SW480 (cell line): ENCODE measurements at regions not wholly inside any gene's neighbourhood (a gene's known extent, or its start where the extent isn't known, plus 50 kb on each side); places are given as distances from the start of the nearest gene placed in this dataset.
A peak's percentile ranks its signal among the peaks of the same experiment; 100 is the strongest.
"Not testable (repeated sequence)": the region's sequence is repeated elsewhere in the genome, so short reads cannot be mapped to it uniquely, and the experiment has no call there.

ENCODE experiments used
- DNase-seq: peaks from one replicate; pipeline ENCODE4 v3.0.0-alpha.2; 2016; ENCODE audit warnings: low spot score

DNA sequence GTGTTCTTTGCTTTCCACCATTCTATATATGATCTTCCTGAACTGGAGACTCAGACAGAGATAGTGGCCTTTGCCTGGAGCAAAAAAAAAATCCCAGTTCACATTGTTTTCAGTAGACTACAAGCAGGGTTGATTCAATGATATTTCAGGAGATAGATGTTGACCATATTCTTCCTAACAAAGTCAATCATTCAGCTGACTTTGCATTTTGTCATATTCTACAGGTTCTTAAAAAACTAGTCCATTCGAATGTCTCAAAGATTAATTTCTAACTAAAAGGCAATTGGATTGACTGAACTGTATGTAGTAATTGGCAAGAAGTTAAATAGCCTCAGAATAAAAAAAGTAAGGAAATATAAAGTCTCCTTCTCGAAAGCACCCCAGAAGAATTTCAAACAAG lies 479.5 kb downstream of the NKX6-1 start:
- DNase-seq = no peak

- no peak for DNase-seq
These were observed 467.1 kb downstream of the GPAT3 start for GRCh38 chr4:84003046-84003445.

- DNase-seq = no peak
These were observed 466.1 kb downstream of the GPAT3 start for GRCh38 chr4:84001876-84002569.

GRCh38 chr4:83996254-83996653 lies 460.3 kb downstream of the GPAT3 start:
- no peak for DNase-seq

DNA sequence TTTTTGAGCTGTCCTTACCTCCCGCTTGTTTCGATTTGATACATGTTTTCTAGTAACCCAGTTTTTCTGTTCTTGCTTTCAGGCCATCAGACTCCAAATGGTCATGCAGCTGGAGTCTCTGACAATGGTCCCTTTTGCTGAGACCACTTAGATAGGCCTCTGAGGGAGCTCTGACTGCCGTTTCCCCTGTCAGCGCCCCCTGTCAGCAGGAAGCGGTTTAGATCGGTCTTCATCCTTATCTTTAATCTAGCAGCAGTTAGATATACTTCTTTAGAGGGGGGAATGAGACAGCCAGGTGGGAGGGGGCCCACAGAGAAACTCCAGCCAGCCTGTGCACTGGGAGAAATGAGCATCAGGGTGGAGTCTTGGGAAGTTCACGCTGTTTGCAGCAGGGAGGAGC lies 457.9 kb downstream of the GPAT3 start:
- no peak for DNase-seq

- DNase-seq = no peak
These were observed 453.9 kb downstream of the GPAT3 start for GRCh38 chr4:83989835-83990234.

DNA sequence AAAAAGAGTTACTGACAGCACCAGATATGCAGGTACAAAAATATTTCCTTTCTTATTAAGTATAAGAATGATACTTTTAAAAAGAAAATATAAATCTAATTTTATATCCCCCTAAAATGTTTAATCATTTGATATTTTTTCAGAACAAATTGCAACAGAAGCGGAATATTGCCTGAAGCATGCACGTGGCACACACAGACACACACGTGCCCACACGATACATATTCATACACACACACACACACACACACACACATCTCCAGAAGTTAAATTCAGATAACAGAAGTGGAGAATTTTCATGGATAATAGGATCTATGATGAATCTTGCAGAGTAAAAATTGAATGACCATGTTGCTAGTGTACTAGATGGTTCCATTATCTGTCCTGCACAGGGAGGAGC lies 445.2 kb downstream of the GPAT3 start:
- no peak for DNase-seq

GRCh38 chr4:83979773-83980172 lies 443.9 kb downstream of the GPAT3 start:
- no peak for DNase-seq

GRCh38 chr4:83974111-83974780 lies 438.3 kb downstream of the GPAT3 start:
- DNase-seq = no peak

DNA sequence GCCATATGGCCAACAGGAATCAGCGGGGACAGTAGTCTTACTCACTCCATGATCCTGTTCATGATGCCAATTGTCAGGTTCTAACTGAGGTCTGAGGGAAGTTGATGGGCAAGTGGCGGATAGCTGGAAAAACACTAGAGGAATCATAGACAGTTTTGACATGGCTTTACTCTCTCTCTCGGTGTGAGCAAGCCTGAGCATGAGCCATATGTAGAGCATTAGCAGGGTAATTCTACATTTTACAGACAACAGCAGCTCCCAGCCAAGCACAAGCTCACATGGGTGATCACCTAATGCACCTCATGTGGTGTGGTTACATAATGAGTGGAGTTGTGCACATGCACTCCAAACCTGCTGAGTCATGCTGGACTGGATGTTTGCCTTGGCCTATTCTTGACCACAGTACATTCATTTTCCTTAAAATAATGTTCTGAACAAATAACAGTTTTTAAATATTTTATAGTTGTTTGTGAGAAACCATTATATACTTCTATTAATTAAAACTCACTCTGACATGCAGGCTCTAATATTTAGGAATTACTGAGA lies 429.2 kb downstream of the GPAT3 start:
- no peak for DNase-seq

DNA sequence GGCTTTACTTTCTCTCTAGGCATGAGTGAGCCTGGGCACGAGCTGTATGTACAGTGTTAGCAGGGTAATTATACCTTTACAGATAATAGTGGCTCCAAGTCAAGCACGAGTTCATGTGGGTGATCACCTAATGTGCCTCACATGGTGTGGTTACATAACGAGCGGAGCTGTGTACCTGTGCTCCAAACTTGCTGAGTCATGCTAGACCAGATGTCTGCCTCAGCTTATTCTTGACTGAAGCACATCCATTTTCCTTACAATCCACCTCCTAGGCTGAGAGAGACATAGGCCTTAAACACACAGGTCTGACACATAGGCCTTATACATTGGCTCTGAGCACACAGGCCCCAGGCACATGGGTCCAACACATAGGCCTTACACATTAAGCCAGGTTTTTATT lies 426.6 kb downstream of the GPAT3 start:
- no peak for DNase-seq

DNA sequence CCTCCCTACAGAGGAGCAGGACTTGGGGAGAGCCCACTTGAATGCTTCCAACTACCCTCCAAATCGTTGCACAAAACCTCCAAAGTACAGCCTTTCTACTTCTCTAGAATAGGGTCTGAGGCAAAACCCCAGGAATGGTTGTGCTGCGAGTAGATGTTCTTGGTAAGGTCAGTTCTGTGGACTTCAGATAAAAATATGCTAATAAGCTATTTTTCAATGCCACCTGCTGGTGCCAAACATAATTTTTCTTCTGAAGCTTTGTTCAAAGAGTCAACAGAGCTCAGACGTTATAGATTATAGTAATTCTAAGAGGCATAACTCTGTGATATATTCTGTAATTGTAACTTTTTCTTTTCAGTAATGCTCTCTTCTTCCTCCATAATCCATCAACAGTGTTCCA lies 425.7 kb downstream of the GPAT3 start:
- peak; percentile 2 for DNase-seq

GRCh38 chr4:83959160-83959559 lies 423.3 kb downstream of the GPAT3 start:
- no peak for DNase-seq

GRCh38 chr4:83947830-83948193 lies 411.9 kb downstream of the GPAT3 start:
- DNase-seq = no peak

DNA sequence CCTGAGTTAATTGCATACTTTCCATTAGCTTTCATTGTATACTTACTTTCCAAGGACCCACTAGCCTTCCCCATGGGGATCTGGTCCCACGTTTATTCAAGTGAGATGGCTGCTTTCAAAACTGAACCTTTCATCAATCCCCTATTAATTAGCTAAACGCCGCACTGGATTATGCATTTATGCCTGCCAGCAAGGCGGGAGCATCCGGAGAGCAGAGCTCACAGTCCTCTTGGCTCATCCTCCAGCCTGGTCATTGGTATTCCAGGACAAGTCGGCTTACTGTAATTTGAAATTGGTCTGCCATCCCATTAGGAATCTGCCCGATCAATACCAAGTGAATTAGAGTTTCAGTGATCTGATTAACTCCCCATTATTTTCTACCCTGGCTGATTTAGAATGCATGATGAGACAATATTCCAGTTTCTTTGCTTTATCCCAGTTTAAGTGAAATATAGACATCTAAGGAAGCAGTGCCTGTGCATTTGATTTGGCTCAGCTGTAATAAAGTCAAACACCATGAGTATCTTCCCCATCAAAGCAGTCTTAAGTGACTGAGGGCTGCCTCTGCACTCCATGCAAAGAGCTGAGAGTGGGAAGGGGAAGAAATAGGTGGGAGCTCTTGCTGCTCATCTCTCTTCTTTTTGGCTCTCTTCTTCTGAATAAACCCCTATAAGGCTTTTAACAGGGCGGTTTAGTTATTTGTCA lies 411.4 kb downstream of the GPAT3 start:
- DNase-seq = no peak

DNA sequence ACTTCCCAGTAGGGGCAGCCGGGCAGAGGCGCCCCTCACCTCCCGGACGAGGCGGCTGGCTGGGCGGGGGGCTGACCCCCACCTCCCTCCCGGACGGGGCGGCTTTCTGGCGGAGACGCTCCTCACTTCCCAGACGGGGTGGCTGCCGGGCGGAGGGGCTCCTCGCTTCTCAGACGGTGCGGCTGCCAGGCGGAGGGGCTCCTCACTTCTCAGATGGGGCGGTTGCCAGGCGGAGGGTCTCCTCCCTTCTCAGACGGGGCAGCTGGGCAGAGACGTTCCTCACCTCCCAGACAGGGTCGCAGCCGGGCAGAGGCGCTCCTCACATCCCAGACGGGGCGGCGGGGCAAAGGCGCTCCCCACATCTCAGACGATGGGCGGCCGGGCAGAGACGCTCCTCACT lies 407.8 kb downstream of the GPAT3 start:
- DNase-seq = not testable (repeated sequence)

GRCh38 chr4:83932750-83933391 lies 397.0 kb downstream of the GPAT3 start:
- DNase-seq = no peak

DNA sequence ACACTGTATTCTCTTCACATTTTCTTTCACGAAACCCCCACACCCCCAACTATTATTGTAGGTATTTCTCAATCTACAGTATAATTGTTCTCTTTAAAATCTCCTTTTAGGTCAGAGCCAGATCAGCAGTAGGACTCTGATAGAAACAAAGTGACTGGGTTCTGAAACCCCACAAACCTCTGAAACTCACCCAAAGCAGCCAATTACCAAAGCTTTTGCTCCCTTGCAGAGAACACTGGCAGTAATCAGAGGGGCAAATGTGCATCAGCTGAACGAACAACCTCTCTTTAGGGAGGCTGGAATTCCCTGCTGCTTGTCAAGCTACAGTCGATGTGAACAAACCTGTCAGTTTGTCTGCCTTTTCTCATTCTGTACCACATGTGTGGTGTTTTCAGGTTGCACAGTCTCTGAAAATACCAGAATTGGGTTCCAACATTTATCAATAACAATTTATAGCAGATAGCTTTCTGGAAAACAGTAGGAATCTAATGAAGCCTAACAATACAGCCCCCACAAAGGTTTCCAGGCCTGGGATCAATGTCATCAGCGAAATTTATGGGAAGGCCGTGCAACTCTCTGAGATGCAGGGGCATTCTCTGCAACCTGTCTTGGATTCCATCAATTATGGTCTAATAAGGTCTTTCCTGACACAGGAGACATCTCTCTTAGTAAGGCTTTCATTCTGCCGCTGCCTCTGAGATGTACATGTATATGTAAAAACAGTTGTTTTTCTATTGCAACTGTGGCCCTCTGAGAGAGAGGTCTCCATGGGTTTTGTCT lies 395.9 kb downstream of the GPAT3 start:
- no peak for DNase-seq

DNA sequence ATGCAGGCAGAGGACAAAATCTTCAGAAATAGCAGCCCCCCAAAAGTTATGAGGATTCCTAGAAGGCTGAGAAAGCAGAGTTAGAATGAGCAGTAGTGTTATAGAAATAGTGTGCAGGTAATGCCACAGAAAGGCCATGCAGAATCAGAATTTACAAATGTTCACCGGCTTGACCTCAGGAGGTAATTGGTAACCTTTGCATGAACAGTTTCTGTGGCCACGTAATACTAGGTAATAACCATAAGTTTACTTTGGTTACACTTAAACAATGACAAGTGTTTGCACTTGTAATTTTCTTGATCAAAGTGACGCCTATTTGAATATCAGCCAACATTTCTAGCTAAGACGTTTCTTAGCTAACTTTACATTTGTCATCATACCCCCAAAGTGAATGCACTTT lies 393.6 kb downstream of the GPAT3 start:
- DNase-seq = no peak

- DNase-seq = no peak
These were observed 391.0 kb downstream of the GPAT3 start for GRCh38 chr4:83926950-83927349.

DNA sequence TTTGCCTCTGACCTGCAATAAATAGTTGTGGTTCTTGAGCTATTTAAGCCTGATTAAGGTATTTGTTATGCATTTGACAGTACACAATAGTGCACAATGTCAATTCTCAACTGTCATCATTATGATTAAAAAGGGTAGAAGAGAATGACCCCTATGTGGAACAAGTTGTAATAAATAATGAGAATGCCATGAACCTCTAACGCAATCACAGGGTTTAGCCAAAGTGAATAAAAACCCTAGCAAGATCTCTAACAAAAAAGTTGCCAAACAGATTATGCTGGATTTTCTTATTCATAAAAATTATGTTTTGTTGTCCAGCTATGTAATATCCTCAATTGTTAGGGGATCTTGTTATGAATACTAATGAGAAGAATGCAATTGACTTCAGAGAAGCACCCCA lies 387.4 kb downstream of the GPAT3 start:
- DNase-seq = no peak

GRCh38 chr4:83922402-83922801 lies 386.5 kb downstream of the GPAT3 start:
- DNase-seq = no peak
